ENCODE measurements at regions not wholly inside any gene's neighbourhood (a gene's known extent, or its start where the extent isn't known, plus 50 kb on each side); places are given as distances from the start of the nearest gene placed in this dataset.
A peak's percentile ranks its signal among the peaks of the same experiment; 100 is the strongest.

DNA sequence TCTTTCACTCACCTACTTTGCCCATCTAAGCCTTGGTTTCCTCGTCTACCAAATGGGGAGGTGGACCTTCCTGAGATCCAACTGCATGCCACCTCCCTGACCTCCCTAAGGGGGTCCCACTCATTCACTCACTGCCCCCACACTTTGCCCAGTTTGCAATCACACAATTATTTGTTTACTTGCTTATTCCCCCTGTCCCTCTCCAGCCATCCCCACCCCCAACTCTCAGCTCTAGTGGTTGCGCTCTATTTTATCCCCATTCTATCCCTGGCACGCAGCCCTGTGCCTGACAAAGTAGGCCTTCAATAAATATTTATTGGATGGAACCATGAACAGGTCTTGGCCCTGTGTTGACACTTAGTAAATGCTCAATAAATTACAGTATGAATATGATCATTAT, 130.8 kb upstream of the LARP1 start:
- Histone ChIP-seq H3K36me3 (ENCODE audit: insufficient read depth, low read length) (no peaks in the 10 kb centered on the region), H3K79me2 (ENCODE audit: control insufficient read depth, insufficient read depth, low read length, unreplicated experiment) (no peaks in the 10 kb centered on the region), H3K27ac (ENCODE audit: low read depth, low read length) (no peak overlapping the region), H3K4me1 (ENCODE audit: control insufficient read depth, insufficient read depth, low read length, unreplicated experiment) (no peaks in the 10 kb centered on the region), H3K27me3 (ENCODE audit: insufficient read depth, low read length) (peaks cover 4% of the 10 kb centered on the region; the same call in 1 of the 2 replicates), H2AFZ (ENCODE audit: low read length, unreplicated experiment) (no peak overlapping the region), H3K4me3 (ENCODE audit: low read depth, low read length) (no peak overlapping the region)

GRCh38 chr5:154620411-154620810, 134.8 kb upstream of the LARP1 start:
- Histone ChIP-seq H3K27me3 (ENCODE audit: insufficient read depth, low read length) (peaks cover 12% of the 10 kb centered on the region), H3K4me1 (ENCODE audit: control insufficient read depth, insufficient read depth, low read length, unreplicated experiment) (no peaks in the 10 kb centered on the region), H3K36me3 (ENCODE audit: insufficient read depth, low read length) (no peaks in the 10 kb centered on the region), H3K4me3 (ENCODE audit: low read depth, low read length) (no peak overlapping the region), H3K27ac (ENCODE audit: low read depth, low read length) (no peak overlapping the region), H2AFZ (ENCODE audit: low read length, unreplicated experiment) (no peak overlapping the region), H3K79me2 (ENCODE audit: control insufficient read depth, insufficient read depth, low read length, unreplicated experiment) (no peaks in the 10 kb centered on the region)

DNA sequence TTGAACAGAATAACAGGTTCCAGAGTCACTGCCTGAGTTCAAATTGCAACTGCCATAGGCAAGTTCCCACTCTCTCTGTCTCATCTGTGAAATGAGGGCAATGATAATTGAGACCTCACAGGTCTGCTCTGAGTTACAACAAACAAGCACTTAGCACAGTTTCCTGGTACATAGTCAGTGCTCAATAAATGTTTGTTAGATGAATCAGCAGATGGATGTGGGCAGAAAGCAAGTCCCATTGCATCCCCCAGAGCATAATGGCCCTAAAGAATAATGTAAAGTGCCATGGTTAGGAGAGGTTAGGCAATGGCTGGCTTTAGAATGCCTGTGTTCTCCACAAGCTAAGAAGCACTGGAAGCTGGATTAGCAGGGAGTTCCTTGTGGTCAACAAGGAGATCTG, 136.5 kb upstream of the LARP1 start:
- no peaks in the 10 kb centered on the region for H3K4me1 ChIP-seq (ENCODE audit: control insufficient read depth, insufficient read depth, low read length, unreplicated experiment)
- no peaks in the 10 kb centered on the region for H3K36me3 ChIP-seq (ENCODE audit: insufficient read depth, low read length)
- no peaks in the 10 kb centered on the region for H3K79me2 ChIP-seq (ENCODE audit: control insufficient read depth, insufficient read depth, low read length, unreplicated experiment)
- no peak overlapping the region for H3K27ac ChIP-seq (ENCODE audit: low read depth, low read length)
- peaks cover 23% of the 10 kb centered on the region for H3K27me3 ChIP-seq (ENCODE audit: insufficient read depth, low read length)
- H3K4me3 ChIP-seq (ENCODE audit: low read depth, low read length), result no peak overlapping the region
- H2AFZ ChIP-seq (ENCODE audit: low read length, unreplicated experiment), result no peak overlapping the region

- peaks cover 5% of the 10 kb centered on the region for H3K4me1 ChIP-seq (ENCODE audit: control insufficient read depth, insufficient read depth, low read length, unreplicated experiment)
- H3K36me3 ChIP-seq (ENCODE audit: insufficient read depth, low read length), result no peaks in the 10 kb centered on the region
- no peak overlapping the region for H3K4me3 ChIP-seq (ENCODE audit: low read depth, low read length)
- no peak overlapping the region for H3K27ac ChIP-seq (ENCODE audit: low read depth, low read length)
- H3K27me3 ChIP-seq (ENCODE audit: insufficient read depth, low read length), result peaks cover 55% of the 10 kb centered on the region
- no peaks in the 10 kb centered on the region for H3K79me2 ChIP-seq (ENCODE audit: control insufficient read depth, insufficient read depth, low read length, unreplicated experiment)
- H2AFZ ChIP-seq (ENCODE audit: low read length, unreplicated experiment), result no peak overlapping the region
These were observed 136.6 kb upstream of the HAND1 start for GRCh38 chr5:154614595-154614994.

DNA sequence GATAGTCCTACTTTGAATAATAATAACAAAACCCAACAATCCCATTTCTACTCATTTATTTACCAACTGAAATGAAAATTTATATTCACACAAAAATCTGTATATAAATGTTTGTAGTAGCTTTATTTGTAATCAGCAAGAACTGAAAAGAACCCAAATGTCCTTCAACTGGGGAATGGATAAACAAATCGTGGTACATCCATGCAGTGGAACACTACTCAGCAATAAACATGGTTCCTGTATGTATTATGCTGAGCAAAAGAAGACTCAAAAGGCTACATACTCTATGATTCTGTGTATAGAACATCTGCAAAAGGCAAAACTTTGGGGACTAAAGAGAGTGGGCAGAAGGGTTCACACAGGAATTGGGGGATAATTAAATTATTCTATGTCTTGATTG, 136.1 kb upstream of the HAND1 start:
- Histone ChIP-seq H3K4me3 (ENCODE audit: low read depth, low read length) (no peak overlapping the region), H3K27me3 (ENCODE audit: insufficient read depth, low read length) (peaks cover 58% of the 10 kb centered on the region), H2AFZ (ENCODE audit: low read length, unreplicated experiment) (no peak overlapping the region), H3K27ac (ENCODE audit: low read depth, low read length) (no peak overlapping the region), H3K36me3 (ENCODE audit: insufficient read depth, low read length) (no peaks in the 10 kb centered on the region), H3K79me2 (ENCODE audit: control insufficient read depth, insufficient read depth, low read length, unreplicated experiment) (no peaks in the 10 kb centered on the region), H3K4me1 (ENCODE audit: control insufficient read depth, insufficient read depth, low read length, unreplicated experiment) (peaks cover 5% of the 10 kb centered on the region)

- Histone ChIP-seq H3K79me2 (ENCODE audit: control insufficient read depth, insufficient read depth, low read length, unreplicated experiment) (no peaks in the 10 kb centered on the region), H3K4me1 (ENCODE audit: control insufficient read depth, insufficient read depth, low read length, unreplicated experiment) (peaks cover 5% of the 10 kb centered on the region), H3K27me3 (ENCODE audit: insufficient read depth, low read length) (peaks cover 62% of the 10 kb centered on the region), H3K4me3 (ENCODE audit: low read depth, low read length) (no peak overlapping the region), H3K27ac (ENCODE audit: low read depth, low read length) (no peak overlapping the region), H3K36me3 (ENCODE audit: insufficient read depth, low read length) (no peaks in the 10 kb centered on the region), H2AFZ (ENCODE audit: low read length, unreplicated experiment) (no peak overlapping the region)
These were observed 134.6 kb upstream of the HAND1 start for GRCh38 chr5:154612666-154613065.

- peaks cover 62% of the 10 kb centered on the region for H3K27me3 ChIP-seq (ENCODE audit: insufficient read depth, low read length)
- no peak overlapping the region for H2AFZ ChIP-seq (ENCODE audit: low read length, unreplicated experiment)
- no peaks in the 10 kb centered on the region for H3K79me2 ChIP-seq (ENCODE audit: control insufficient read depth, insufficient read depth, low read length, unreplicated experiment)
- no peaks in the 10 kb centered on the region for H3K36me3 ChIP-seq (ENCODE audit: insufficient read depth, low read length)
- peaks cover 5% of the 10 kb centered on the region for H3K4me1 ChIP-seq (ENCODE audit: control insufficient read depth, insufficient read depth, low read length, unreplicated experiment)
- H3K27ac ChIP-seq (ENCODE audit: low read depth, low read length), result no peak overlapping the region
- H3K4me3 ChIP-seq (ENCODE audit: low read depth, low read length), result peak overlapping the region; percentile 66
These were observed 133.3 kb upstream of the HAND1 start for GRCh38 chr5:154611341-154611767.

DNA sequence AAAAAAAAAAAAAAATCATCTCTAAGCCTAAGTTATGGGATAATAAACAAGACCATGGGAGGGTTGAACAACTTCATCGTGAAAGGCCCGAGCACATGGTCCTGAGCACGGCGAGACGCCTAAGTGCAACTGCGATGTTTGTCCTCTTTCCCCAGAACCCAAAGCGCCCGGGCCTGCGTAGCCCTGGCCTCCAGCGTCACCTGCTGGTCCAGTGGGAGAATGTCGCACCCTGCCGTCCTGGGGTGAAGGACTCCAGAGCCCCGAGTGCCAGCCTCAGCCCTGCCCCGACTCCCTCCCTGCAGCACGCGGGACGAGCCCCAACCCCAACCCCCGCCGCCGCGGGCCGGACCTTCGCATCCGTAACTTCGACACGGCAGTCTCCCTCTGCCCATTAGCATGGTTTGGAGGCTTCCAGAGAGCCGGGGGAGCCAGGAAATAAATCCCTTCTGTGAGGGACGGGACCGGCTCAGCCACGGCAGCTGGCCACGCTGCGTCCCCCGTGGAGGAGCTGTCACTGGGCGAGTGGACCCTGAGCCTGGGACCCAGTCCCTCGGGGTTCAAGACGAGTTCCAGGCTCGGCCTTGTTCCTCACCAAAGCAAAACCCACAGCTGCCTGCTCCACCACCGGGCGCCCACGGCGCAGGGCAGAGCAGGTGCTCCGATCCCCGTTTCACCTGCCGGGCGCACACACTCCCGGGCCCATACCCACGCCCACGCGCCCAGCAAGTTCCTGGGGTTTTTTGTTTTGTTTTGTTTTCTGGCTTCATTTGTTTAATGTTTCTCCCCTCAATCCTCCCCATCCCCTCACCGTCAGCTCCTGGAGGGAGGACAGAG, 132.5 kb upstream of the HAND1 start:
- Histone ChIP-seq H2AFZ (ENCODE audit: low read length, unreplicated experiment) (peak overlapping the region; percentile 9), H3K4me1 (ENCODE audit: control insufficient read depth, insufficient read depth, low read length, unreplicated experiment) (peaks cover 5% of the 10 kb centered on the region), H3K27me3 (ENCODE audit: insufficient read depth, low read length) (peaks cover 60% of the 10 kb centered on the region), H3K79me2 (ENCODE audit: control insufficient read depth, insufficient read depth, low read length, unreplicated experiment) (no peaks in the 10 kb centered on the region), H3K36me3 (ENCODE audit: insufficient read depth, low read length) (no peaks in the 10 kb centered on the region), H3K27ac (ENCODE audit: low read depth, low read length) (no peak overlapping the region), H3K4me3 (ENCODE audit: low read depth, low read length) (peak overlapping the region; percentile 66)

GRCh38 chr5:154609251-154609650, 131.2 kb upstream of the HAND1 start:
- peaks cover 9% of the 10 kb centered on the region for H3K4me1 ChIP-seq (ENCODE audit: control insufficient read depth, insufficient read depth, low read length, unreplicated experiment)
- no peaks in the 10 kb centered on the region for H3K36me3 ChIP-seq (ENCODE audit: insufficient read depth, low read length)
- H3K27ac ChIP-seq (ENCODE audit: low read depth, low read length), result no peak overlapping the region
- H3K4me3 ChIP-seq (ENCODE audit: low read depth, low read length), result no peak overlapping the region
- H2AFZ ChIP-seq (ENCODE audit: low read length, unreplicated experiment), result no peak overlapping the region
- H3K27me3 ChIP-seq (ENCODE audit: insufficient read depth, low read length), result peaks cover 55% of the 10 kb centered on the region
- H3K79me2 ChIP-seq (ENCODE audit: control insufficient read depth, insufficient read depth, low read length, unreplicated experiment), result no peaks in the 10 kb centered on the region

DNA sequence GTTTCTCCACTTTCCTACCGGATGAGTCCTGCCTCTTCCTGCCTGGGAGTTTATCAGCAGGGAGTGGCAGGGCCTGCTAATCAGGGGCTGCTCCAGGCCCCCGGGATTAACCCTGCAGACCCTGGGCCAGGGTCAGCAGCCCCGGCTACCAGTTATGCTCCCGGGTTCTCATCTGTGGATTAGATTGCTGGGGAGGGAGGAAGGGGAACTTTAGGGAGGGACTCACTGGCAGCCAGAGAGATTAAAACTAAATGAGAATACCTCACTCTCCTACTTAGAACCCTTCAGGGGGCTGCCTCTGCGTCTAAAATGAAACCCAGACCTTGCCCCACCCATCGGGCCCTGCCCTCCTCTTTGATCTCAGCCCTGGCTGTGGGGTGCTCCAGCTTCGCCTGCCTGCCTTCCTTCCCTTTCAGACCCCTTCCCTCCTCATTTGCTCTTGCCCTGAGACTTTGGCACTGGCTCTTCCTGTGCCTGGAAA, 130.5 kb upstream of the HAND1 start:
- Histone ChIP-seq H2AFZ (ENCODE audit: low read length, unreplicated experiment) (no peak overlapping the region), H3K27me3 (ENCODE audit: insufficient read depth, low read length) (peaks cover 50% of the 10 kb centered on the region), H3K4me3 (ENCODE audit: low read depth, low read length) (no peak overlapping the region), H3K27ac (ENCODE audit: low read depth, low read length) (no peak overlapping the region), H3K79me2 (ENCODE audit: control insufficient read depth, insufficient read depth, low read length, unreplicated experiment) (no peaks in the 10 kb centered on the region), H3K4me1 (ENCODE audit: control insufficient read depth, insufficient read depth, low read length, unreplicated experiment) (peaks cover 11% of the 10 kb centered on the region), H3K36me3 (ENCODE audit: insufficient read depth, low read length) (no peaks in the 10 kb centered on the region)

- Histone ChIP-seq H3K79me2 (ENCODE audit: control insufficient read depth, insufficient read depth, low read length, unreplicated experiment) (no peaks in the 10 kb centered on the region), H3K4me1 (ENCODE audit: control insufficient read depth, insufficient read depth, low read length, unreplicated experiment) (peaks cover 11% of the 10 kb centered on the region), H3K36me3 (ENCODE audit: insufficient read depth, low read length) (no peaks in the 10 kb centered on the region), H3K27me3 (ENCODE audit: insufficient read depth, low read length) (peaks cover 44% of the 10 kb centered on the region), H3K4me3 (ENCODE audit: low read depth, low read length) (no peak overlapping the region), H3K27ac (ENCODE audit: low read depth, low read length) (no peak overlapping the region), H2AFZ (ENCODE audit: low read length, unreplicated experiment) (no peak overlapping the region)
These were observed 129.7 kb upstream of the HAND1 start for GRCh38 chr5:154607746-154608145.

Data from ACC112 (cell line).